ENCODE measurements at regions not wholly inside any gene's neighbourhood (a gene's known extent, or its start where the extent isn't known, plus 50 kb on each side); places are given as distances from the start of the nearest gene placed in this dataset.

DNA sequence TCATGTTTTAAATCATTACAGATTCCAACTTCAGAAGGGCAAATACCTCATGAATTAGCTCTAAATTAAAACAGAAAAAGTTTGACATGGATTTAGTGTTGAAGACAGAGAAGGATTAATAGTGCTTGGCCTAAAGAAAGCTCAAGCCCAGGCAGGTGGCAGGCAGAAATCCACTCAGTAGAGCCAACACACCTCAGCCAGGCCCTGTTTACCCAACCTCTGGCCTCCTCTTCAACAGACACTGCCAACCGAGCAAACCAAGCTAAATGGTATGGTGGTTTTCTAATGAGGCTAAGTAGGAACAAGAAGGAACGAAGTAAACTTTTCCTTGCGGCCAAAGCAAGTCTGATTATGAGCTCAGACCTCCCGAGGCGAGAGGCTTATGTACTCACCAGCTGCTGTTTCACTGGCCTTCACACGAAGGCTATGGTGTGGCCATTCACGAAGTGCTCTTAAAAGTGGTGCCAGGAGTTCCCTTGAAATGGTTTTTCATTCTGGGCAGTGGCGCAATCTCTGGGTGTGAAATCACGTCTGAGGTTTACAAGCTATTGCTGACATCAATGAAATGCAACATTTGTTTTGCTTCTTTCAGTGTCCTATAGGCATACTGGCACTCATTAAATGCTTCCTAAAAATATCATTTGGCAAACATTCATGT, 124.1 kb upstream of the LGR5 start:
- no peak for TF ChIP-seq POLR2A (IDR thresholded peaks at IDR 0.05; ENCODE audit: low read depth, low read length)
- no peak for TF ChIP-seq TAF1 (IDR thresholded peaks at IDR 0.05; ENCODE audit: borderline replicate concordance, low read depth, low read length)
- no peak for TF ChIP-seq POLR2AphosphoS5 (IDR thresholded peaks at IDR 0.05; ENCODE audit: low read depth, low read length)

Measured in GM12892 (cell line).